ENCODE measurements at regions not wholly inside any gene's neighbourhood (a gene's known extent, or its start where the extent isn't known, plus 50 kb on each side); places are given as distances from the start of the nearest gene placed in this dataset.

- no peak for TF ChIP-seq GATA2 (IDR thresholded peaks at IDR 0.05; ENCODE audit: low read depth, low read length)
- no peak for TF ChIP-seq GATA3 (IDR thresholded peaks at IDR 0.05; ENCODE audit: low read depth, low read length)
These were observed 65.3 kb downstream of the GADD45G start for GRCh38 chr9:89670114-89670513.

All from SH-SY5Y (cell line).